Lung (tissue), 11 donors: ENCODE measurements at regions not wholly inside any gene's neighbourhood (a gene's known extent, or its start where the extent isn't known, plus 50 kb on each side); places are given as distances from the start of the nearest gene placed in this dataset.
A peak's percentile ranks its signal among the peaks of the same experiment; 100 is the strongest.

Experiments used
- ATAC-seq: fragments of 200-7000 bp; cut with Tn5 transposase; one replicate; pipeline ENCODE4 v1.9.1; 2020; ENCODE audit warnings: moderate number of reproducible peaks; ENCODE audit not compliant: insufficient read depth, low FRiP score
- DNase-seq, 3 donors: peaks; one replicate each; pipeline ENCODE4 v3.0.0-alpha.2; 2013 to 2017
- H3K27ac ChIP-seq, 2 donors: one replicate each; pipeline ENCODE4 v1.5.1; 2013; ENCODE audit warnings: mild to moderate bottlenecking in 2 of 2, moderate library complexity in 2 of 2, control low read depth in 1 of 2, inconsistent platforms in 1 of 2, low read depth in 1 of 2, low read length in 1 of 2
- H3K27me3 ChIP-seq, 3 donors: one replicate each; pipeline ENCODE4 v1.5.1; 2013; ENCODE audit warnings: low read length in 2 of 3; ENCODE audit not compliant: control insufficient read depth in 3 of 3, insufficient read depth in 3 of 3
- H3K36me3 ChIP-seq, 4 donors: one replicate each; pipeline ENCODE4 v1.5.1; 2013; ENCODE audit warnings: low read length in 4 of 4, mild to moderate bottlenecking in 1 of 4, moderate library complexity in 1 of 4; ENCODE audit not compliant: control insufficient read depth in 4 of 4, insufficient read depth in 4 of 4
- H3K4me1 ChIP-seq, 5 donors: one replicate each; pipeline ENCODE4 v1.5.1; 2013; ENCODE audit warnings: low read length in 5 of 5, mild to moderate bottlenecking in 2 of 5, moderate library complexity in 1 of 5; ENCODE audit not compliant: control insufficient read depth in 5 of 5, insufficient read depth in 5 of 5
- H3K4me3 ChIP-seq: one replicate; pipeline ENCODE4 v1.5.1; 2013; ENCODE audit warnings: mild to moderate bottlenecking, control low read depth, moderate library complexity
- H3K9ac ChIP-seq, 2 donors: one replicate each; pipeline ENCODE4 v1.5.1; 2013; ENCODE audit warnings: low read length in 2 of 2, control low read depth in 1 of 2; ENCODE audit not compliant: insufficient read depth in 1 of 2
- H3K9me3 ChIP-seq, 4 donors: one replicate each; pipeline ENCODE4 v1.5.1; 2013; ENCODE audit warnings: low read length in 3 of 4, mild to moderate bottlenecking in 1 of 4, moderate library complexity in 1 of 4; ENCODE audit not compliant: control insufficient read depth in 4 of 4, insufficient read depth in 3 of 4
- WGBS, 2 donors: extraction: QIAGEN DNeasy Blood & Tissue Kit; methylation state at CpG; one replicate each; pipeline ENCODE4 v1.1.7; 2013; 5-methylcytosine and 5-hydroxymethylcytosine counted together
- TF ChIP-seq, protein P1 (sequence below): IDR thresholded peaks from 2 replicates; pipeline ENCODE4 v1.5.1; 2012; ENCODE audit warnings: mild to moderate bottlenecking; ENCODE audit errors: control extremely low read depth, extremely low read depth
- donor health status: control.
- donor health status: control.
- donor health status: Bipolar disorder and iron deficiency.
- donor health status: healthy.
- donor health status: DM: yes; HTN: yes; CAD: no.

DNA sequence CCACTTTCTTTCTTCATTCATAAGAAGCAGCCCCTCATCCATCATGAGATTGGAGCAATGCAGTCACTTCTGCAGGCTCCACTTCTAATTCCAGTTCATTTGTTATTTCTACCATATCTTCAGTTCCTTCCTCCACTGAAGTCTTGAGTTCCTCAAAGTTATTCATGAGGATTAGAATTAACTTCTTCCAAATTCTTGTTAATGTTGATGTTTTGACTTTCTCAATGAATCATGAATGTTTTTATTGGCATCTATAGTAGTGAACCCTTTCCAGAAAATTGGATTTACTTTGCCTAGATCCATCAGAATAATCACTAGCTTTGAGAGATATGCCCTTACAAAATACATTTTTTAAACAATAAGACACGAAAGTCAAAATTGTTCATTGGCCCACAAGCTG, 2567.7 kb upstream of the PCDH20 start:
- no peak for DNase-seq
- WGBS, 2 donors: 71 to 81% methylated on average over 1 of the region's 1 CpG

DNA sequence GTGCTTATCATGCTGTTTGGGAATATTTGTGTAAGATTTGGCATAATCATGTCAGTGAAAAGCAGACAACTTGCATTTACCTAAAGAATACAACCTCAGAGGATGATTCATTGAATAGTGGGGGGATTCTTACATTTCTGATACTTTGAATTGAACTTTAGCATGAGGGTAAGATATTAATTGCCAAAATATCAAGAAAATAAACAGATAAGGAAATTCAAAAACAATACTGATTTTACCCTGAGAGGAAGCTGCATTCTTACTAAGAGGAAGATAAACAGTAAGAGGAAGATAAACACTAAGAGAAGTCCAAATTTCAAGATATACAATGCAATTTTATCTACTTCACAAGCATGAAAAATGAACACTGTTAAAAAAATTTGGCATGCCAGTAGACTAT, 2564.3 kb upstream of the PCDH20 start:
- TF ChIP-seq, protein P1, sequence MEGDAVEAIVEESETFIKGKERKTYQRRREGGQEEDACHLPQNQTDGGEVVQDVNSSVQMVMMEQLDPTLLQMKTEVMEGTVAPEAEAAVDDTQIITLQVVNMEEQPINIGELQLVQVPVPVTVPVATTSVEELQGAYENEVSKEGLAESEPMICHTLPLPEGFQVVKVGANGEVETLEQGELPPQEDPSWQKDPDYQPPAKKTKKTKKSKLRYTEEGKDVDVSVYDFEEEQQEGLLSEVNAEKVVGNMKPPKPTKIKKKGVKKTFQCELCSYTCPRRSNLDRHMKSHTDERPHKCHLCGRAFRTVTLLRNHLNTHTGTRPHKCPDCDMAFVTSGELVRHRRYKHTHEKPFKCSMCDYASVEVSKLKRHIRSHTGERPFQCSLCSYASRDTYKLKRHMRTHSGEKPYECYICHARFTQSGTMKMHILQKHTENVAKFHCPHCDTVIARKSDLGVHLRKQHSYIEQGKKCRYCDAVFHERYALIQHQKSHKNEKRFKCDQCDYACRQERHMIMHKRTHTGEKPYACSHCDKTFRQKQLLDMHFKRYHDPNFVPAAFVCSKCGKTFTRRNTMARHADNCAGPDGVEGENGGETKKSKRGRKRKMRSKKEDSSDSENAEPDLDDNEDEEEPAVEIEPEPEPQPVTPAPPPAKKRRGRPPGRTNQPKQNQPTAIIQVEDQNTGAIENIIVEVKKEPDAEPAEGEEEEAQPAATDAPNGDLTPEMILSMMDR: no peak
- ATAC-seq (no peak), DNase-seq (no peak)
- no peaks in the 10 kb centered on the region for H3K27me3 ChIP-seq
- no peaks in the 10 kb centered on the region for H3K9me3 ChIP-seq
- no peaks in the 10 kb centered on the region for H3K4me1 ChIP-seq
- H3K27ac ChIP-seq: no peak overlapping the region
- no peak overlapping the region for H3K4me3 ChIP-seq
- H3K36me3 ChIP-seq: no peaks in the 10 kb centered on the region
- no peak overlapping the region for H3K9ac ChIP-seq

More for the DNA sequence above, 2567.7 kb upstream of the PCDH20 start:
- H3K9me3 ChIP-seq: no peaks in the 10 kb centered on the region
- H3K36me3 ChIP-seq: no peaks in the 10 kb centered on the region
- no peaks in the 10 kb centered on the region for H3K27me3 ChIP-seq
- no peak overlapping the region for H3K9ac ChIP-seq
- no peak overlapping the region for H3K27ac ChIP-seq
- ATAC-seq: no peak
- no peaks in the 10 kb centered on the region for H3K4me1 ChIP-seq
- H3K4me3 ChIP-seq: no peak overlapping the region
- TF ChIP-seq, protein P1: no peak

DNA sequence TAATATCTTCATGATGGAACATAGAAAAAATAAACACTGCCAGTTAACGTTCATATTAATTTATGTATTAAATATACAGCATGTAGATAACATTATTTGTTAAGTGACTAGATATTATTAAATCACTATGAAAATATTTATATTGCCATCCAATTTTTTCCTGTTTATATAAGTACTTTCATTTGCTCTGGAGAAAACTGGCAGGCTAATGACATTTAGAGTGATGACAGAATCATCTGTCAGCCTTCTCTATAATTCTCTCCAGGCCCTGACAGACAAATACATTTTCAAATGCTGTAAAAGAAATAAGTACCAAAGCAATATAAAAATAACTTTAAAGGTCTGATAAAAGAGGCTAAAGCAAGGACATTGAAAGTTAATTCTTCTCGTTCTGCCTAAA, 2556.7 kb upstream of the PCDH20 start:
- DNase-seq (peak in 1 of 3 donors; percentile 15), ATAC-seq (no peak)
- TF ChIP-seq, protein P1: no peak
- Histone ChIP-seq H3K27ac (no peak overlapping the region), H3K4me3 (no peak overlapping the region), H3K9me3 (no peaks in the 10 kb centered on the region), H3K4me1 (no peaks in the 10 kb centered on the region), H3K36me3 (no peaks in the 10 kb centered on the region), H3K27me3 (no peaks in the 10 kb centered on the region), H3K9ac (no peak overlapping the region)
- WGBS, 2 donors: 52 to 76% methylated on average over 2 of the region's 2 CpGs

DNA sequence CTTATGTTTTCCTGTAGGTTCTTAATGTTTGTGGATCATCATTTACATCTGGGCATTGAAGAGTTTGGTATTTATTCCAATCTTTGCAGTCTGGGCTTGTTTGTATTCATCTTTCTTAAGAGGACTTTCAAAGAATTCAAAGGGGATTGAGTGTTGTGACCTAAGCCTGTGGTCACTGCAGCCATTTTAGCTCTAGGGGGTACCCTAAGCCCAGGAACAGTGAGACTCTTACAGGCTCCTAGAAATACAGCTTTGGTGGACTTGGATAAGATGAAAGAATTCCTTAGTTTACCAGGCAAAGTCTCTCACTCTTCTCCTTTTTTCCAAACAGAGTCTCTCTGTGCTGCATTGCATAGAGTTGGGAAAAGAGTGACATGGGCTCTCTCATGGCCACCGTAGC, 2539.0 kb upstream of the PCDH20 start:
- WGBS, 2 donors: 92 to 100% methylated on average over 1 of the region's 1 CpG
- no peaks in the 10 kb centered on the region for H3K4me1 ChIP-seq
- DNase-seq (no peak), ATAC-seq (no peak)
- H3K9ac ChIP-seq: no peak overlapping the region
- H3K27ac ChIP-seq: no peak overlapping the region
- TF ChIP-seq, protein P1: no peak
- H3K9me3 ChIP-seq: peaks cover 0 to 2% (median 1%) of the 10 kb centered on the region in 4 donors
- H3K36me3 ChIP-seq: no peaks in the 10 kb centered on the region
- no peaks in the 10 kb centered on the region for H3K27me3 ChIP-seq
- no peak overlapping the region for H3K4me3 ChIP-seq
